GM12878 (cell line): ENCODE measurements at regions not wholly inside any gene's neighbourhood (a gene's known extent, or its start where the extent isn't known, plus 50 kb on each side); places are given as distances from the start of the nearest gene placed in this dataset.

ENCODE experiments used
- CTCF ChIP-seq, 3 experiments: IDR thresholded peaks in 2 of 3; conservative IDR thresholded peaks in 1 of 3; 2 replicates each; pipeline ENCODE4 v1.5.1; 2011; ENCODE audit warnings: low read depth in 3 of 3, low read length in 3 of 3, mild to moderate bottlenecking in 3 of 3, control low read depth in 2 of 3, moderate library complexity in 2 of 3, inconsistent platforms in 1 of 3, mixed read lengths in 1 of 3; ENCODE audit not compliant: control insufficient read depth in 2 of 3, insufficient read depth in 1 of 3; ENCODE audit errors: extremely low read depth in 1 of 3
- DPF2 ChIP-seq: fragments of 450-650 bp; IDR thresholded peaks from 2 replicates; pipeline ENCODE4 v1.6.1; 2017; ENCODE audit warnings: mild to moderate bottlenecking
- EGR1 ChIP-seq, 2 experiments: IDR thresholded peaks; 1 replicate in 1 of 2; 2 replicates in 1 of 2; pipeline ENCODE4 v1.6.1; 2011 to 2012; ENCODE audit warnings: low read depth in 2 of 2, low read length in 2 of 2, borderline replicate concordance in 1 of 2, mild to moderate bottlenecking in 1 of 2, moderate library complexity in 1 of 2
- EZH2 ChIP-seq: IDR thresholded peaks from 2 replicates; pipeline ENCODE4 v1.6.1; 2012; ENCODE audit warnings: low read depth, mild to moderate bottlenecking, control low read depth, inconsistent platforms, low read length, borderline replicate concordance; ENCODE audit not compliant: control insufficient read depth
- KDM1A ChIP-seq: fragments of 200-600 bp; sonication (generic); IDR thresholded peaks from 2 replicates; pipeline ENCODE4 v1.6.1; 2016; ENCODE audit warnings: borderline replicate concordance
- NKRF ChIP-seq: fragments of 450-650 bp; conservative IDR thresholded peaks from 2 replicates; pipeline ENCODE4 v1.6.1; 2017; ENCODE audit warnings: mild to moderate bottlenecking, moderate library complexity
- PAX5 ChIP-seq: IDR thresholded peaks from 2 replicates; pipeline ENCODE4 v1.6.1; 2011; ENCODE audit warnings: low read depth, low read length, borderline replicate concordance
- PML ChIP-seq: IDR thresholded peaks from 2 replicates; pipeline ENCODE4 v1.6.1; 2012; ENCODE audit warnings: low read length, inconsistent platforms
- POLR2A ChIP-seq: IDR thresholded peaks from 2 replicates; pipeline ENCODE4 v1.6.1; 2011; ENCODE audit warnings: low read depth, mild to moderate bottlenecking, low read length
- POLR2AphosphoS5 ChIP-seq: IDR thresholded peaks from 2 replicates; pipeline ENCODE4 v1.6.1; 2011; ENCODE audit warnings: mild to moderate bottlenecking, low read length, inconsistent platforms
- TAF1 ChIP-seq: IDR thresholded peaks from 2 replicates; pipeline ENCODE4 v1.6.1; 2011; ENCODE audit warnings: mild to moderate bottlenecking, low read depth, low read length, borderline replicate concordance
- TBL1XR1 ChIP-seq: IDR thresholded peaks from 2 replicates; pipeline ENCODE4 v1.6.1; 2012; ENCODE audit warnings: low read depth, low read length, improper control_type of control experiment

- TF ChIP-seq TBL1XR1 (no peak), PAX5 (no peak), CTCF (IDR thresholded peaks at IDR 0.05 in 2 of 3, conservative IDR thresholded peaks at IDR 0.05 in 1 of 3; ENCODE audit: control insufficient read depth in 2 of 3, extremely low read depth in 1 of 3, insufficient read depth in 1 of 3, low read depth in 3 of 3, low read length in 3 of 3) (no peak), POLR2A (no peak), EZH2 (no peak), POLR2AphosphoS5 (no peak), TAF1 (no peak), NKRF (no peak), KDM1A (no peak), DPF2 (no peak), PML (no peak), EGR1 (IDR thresholded peaks at IDR 0.05; ENCODE audit: borderline replicate concordance in 1 of 2, low read depth in 2 of 2, low read length in 2 of 2) (no peak)
Observed at GRCh38 chr15:39281094-39281493, 299.8 kb upstream of the THBS1 start.
